ENCODE measurements at regions not wholly inside any gene's neighbourhood (a gene's known extent, or its start where the extent isn't known, plus 50 kb on each side); places are given as distances from the start of the nearest gene placed in this dataset.

- DNase-seq (ENCODE audit: low read depth): no peak
These were observed 324.7 kb downstream of the C4orf33 start for GRCh38 chr4:129420637-129421036.

GRCh38 chr4:129422277-129422676, 326.3 kb downstream of the C4orf33 start:
- DNase-seq (ENCODE audit: low read depth): no peak

- no peak for DNase-seq (ENCODE audit: low read depth)
These were observed 332.5 kb downstream of the C4orf33 start for GRCh38 chr4:129428454-129428853.

GRCh38 chr4:129429581-129430320, 333.8 kb downstream of the C4orf33 start:
- DNase-seq (ENCODE audit: low read depth): no peak

GRCh38 chr4:129437347-129437746, 341.4 kb downstream of the C4orf33 start:
- DNase-seq (ENCODE audit: low read depth): no peak

GRCh38 chr4:129438456-129438981, 342.6 kb downstream of the C4orf33 start:
- DNase-seq (ENCODE audit: low read depth): no peak

GRCh38 chr4:129446074-129446473, 350.1 kb downstream of the C4orf33 start:
- DNase-seq (ENCODE audit: low read depth): no peak

- no peak for DNase-seq (ENCODE audit: low read depth)
These were observed 357.7 kb downstream of the C4orf33 start for GRCh38 chr4:129453524-129454200.

- DNase-seq (ENCODE audit: low read depth): no peak
These were observed 359.5 kb downstream of the C4orf33 start for GRCh38 chr4:129455482-129455881.

GRCh38 chr4:129468624-129469023, 372.7 kb downstream of the C4orf33 start:
- no peak for DNase-seq (ENCODE audit: low read depth)

GRCh38 chr4:129474698-129475097, 378.7 kb downstream of the C4orf33 start:
- DNase-seq (ENCODE audit: low read depth): no peak

- no peak for DNase-seq (ENCODE audit: low read depth)
These were observed 385.2 kb downstream of the C4orf33 start for GRCh38 chr4:129481107-129481506.

GRCh38 chr4:129488427-129488826, 392.5 kb downstream of the C4orf33 start:
- no peak for DNase-seq (ENCODE audit: low read depth)

GRCh38 chr4:129490516-129490915, 394.6 kb downstream of the C4orf33 start:
- no peak for DNase-seq (ENCODE audit: low read depth)

- no peak for DNase-seq (ENCODE audit: low read depth)
These were observed 402.7 kb downstream of the C4orf33 start for GRCh38 chr4:129498626-129499025.

- DNase-seq (ENCODE audit: low read depth): no peak
These were observed 418.9 kb downstream of the C4orf33 start for GRCh38 chr4:129514852-129515251.

- no peak for DNase-seq (ENCODE audit: low read depth)
These were observed 419.4 kb downstream of the C4orf33 start for GRCh38 chr4:129515356-129515755.

- no peak for DNase-seq (ENCODE audit: low read depth)
These were observed 430.9 kb downstream of the C4orf33 start for GRCh38 chr4:129526812-129527211.

- DNase-seq (ENCODE audit: low read depth): no peak
These were observed 435.3 kb downstream of the C4orf33 start for GRCh38 chr4:129531253-129531652.

- no peak for DNase-seq (ENCODE audit: low read depth)
These were observed 436.6 kb downstream of the C4orf33 start for GRCh38 chr4:129532573-129532972.

- no peak for DNase-seq (ENCODE audit: low read depth)
These were observed 447.3 kb downstream of the C4orf33 start for GRCh38 chr4:129543299-129543698.

GRCh38 chr4:129545599-129546278, 449.8 kb downstream of the C4orf33 start:
- DNase-seq (ENCODE audit: low read depth): no peak

GRCh38 chr4:129546531-129546930, 450.6 kb downstream of the C4orf33 start:
- DNase-seq (ENCODE audit: low read depth): no peak

Data from activated T-cell treated with anti-CD3 and anti-CD28 coated beads for 1 hour (primary cell).